Tibial artery (tissue), 4 donors: ENCODE measurements at regions not wholly inside any gene's neighbourhood (a gene's known extent, or its start where the extent isn't known, plus 50 kb on each side); places are given as distances from the start of the nearest gene placed in this dataset.

Experiments
- DNase-seq, 2 donors: peaks; one replicate each; pipeline ENCODE4 v3.0.0-alpha.2; 2019
- H3K27ac ChIP-seq, 2 donors: fragments of 200-600 bp; sonication (generic) in 1 of 2; 1 replicate in 1 of 2; 2 replicates in 1 of 2; pipeline ENCODE4 v1.5.1; 2018 to 2019; ENCODE audit warnings: mild to moderate bottlenecking in 1 of 2
- H3K27me3 ChIP-seq, 2 donors: fragments of 200-600 bp; sonication (generic) in 1 of 2; one replicate each; pipeline versions ENCODE4 v1.5.1 to v1.6.0; 2016 to 2019
- H3K36me3 ChIP-seq, 3 donors: fragments of 200-600 bp; sonication (generic) in 2 of 3; one replicate each; pipeline ENCODE4 v1.5.1; 2016 to 2019; ENCODE audit warnings: mild to moderate bottlenecking in 2 of 3
- H3K4me1 ChIP-seq, 4 donors: fragments of 200-600 bp; sonication (generic) in 2 of 4; 1 replicate in 3 of 4; 2 replicates in 1 of 4; pipeline ENCODE4 v1.5.1; 2016 to 2019
- H3K4me3 ChIP-seq, 2 donors: fragments of 200-600 bp; sonication (generic) in 1 of 2; 1 replicate in 1 of 2; 2 replicates in 1 of 2; pipeline ENCODE4 v1.5.1; 2018 to 2019; ENCODE audit warnings: mild to moderate bottlenecking in 2 of 2
- H3K9me3 ChIP-seq, 3 donors: fragments of 200-600 bp; sonication (generic) in 1 of 3; one replicate each; pipeline ENCODE4 v1.5.1; 2016 to 2019
- intact Hi-C: fragments of 100-400 bp; cut with DNase I; formaldehyde crosslinking; loops from one replicate; pipeline ENCODE4 v1.15.0; 2023; ENCODE audit warnings: low total_unique reads
- TF ChIP-seq, protein P1 (sequence below), 2 experiments: fragments of 200-600 bp in 1 of 2; fragments of 450-650 bp in 1 of 2; IDR thresholded peaks; one replicate each; pipeline ENCODE4 v1.5.1; 2017 to 2019; ENCODE audit warnings: antibody characterized with exemption in 2 of 2, mild to moderate bottlenecking in 1 of 2, moderate library complexity in 1 of 2

- TF ChIP-seq, protein P1, sequence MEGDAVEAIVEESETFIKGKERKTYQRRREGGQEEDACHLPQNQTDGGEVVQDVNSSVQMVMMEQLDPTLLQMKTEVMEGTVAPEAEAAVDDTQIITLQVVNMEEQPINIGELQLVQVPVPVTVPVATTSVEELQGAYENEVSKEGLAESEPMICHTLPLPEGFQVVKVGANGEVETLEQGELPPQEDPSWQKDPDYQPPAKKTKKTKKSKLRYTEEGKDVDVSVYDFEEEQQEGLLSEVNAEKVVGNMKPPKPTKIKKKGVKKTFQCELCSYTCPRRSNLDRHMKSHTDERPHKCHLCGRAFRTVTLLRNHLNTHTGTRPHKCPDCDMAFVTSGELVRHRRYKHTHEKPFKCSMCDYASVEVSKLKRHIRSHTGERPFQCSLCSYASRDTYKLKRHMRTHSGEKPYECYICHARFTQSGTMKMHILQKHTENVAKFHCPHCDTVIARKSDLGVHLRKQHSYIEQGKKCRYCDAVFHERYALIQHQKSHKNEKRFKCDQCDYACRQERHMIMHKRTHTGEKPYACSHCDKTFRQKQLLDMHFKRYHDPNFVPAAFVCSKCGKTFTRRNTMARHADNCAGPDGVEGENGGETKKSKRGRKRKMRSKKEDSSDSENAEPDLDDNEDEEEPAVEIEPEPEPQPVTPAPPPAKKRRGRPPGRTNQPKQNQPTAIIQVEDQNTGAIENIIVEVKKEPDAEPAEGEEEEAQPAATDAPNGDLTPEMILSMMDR (IDR thresholded peaks at IDR 0.05), result no peak
- Histone ChIP-seq H3K9me3 (no peaks in the 10 kb centered on the region), H3K27me3 (no peaks in the 10 kb centered on the region), H3K27ac (no peak overlapping the region), H3K36me3 (no peaks in the 10 kb centered on the region), H3K4me1 (peaks cover 0 to 39% (median 7%) of the 10 kb centered on the region in 4 donors), H3K4me3 (no peak overlapping the region)
- no peak for DNase-seq
- intact Hi-C loops, result no loop called here
These were observed 87.9 kb upstream of the FLRT2 start for GRCh38 chr14:85441909-85442643.

- TF ChIP-seq, protein P1 (IDR thresholded peaks at IDR 0.05), result no peak
- no peaks in the 10 kb centered on the region for H3K27me3 ChIP-seq
- H3K4me3 ChIP-seq, result no peak overlapping the region
- peaks cover 0 to 39% (median 7%) of the 10 kb centered on the region in 4 donors for H3K4me1 ChIP-seq
- H3K27ac ChIP-seq, result no peak overlapping the region
- intact Hi-C loops, result no loop called here
- no peak for DNase-seq
- no peaks in the 10 kb centered on the region for H3K36me3 ChIP-seq
- H3K9me3 ChIP-seq, result no peaks in the 10 kb centered on the region
These were observed 86.9 kb upstream of the FLRT2 start for GRCh38 chr14:85442996-85443395.

DNA sequence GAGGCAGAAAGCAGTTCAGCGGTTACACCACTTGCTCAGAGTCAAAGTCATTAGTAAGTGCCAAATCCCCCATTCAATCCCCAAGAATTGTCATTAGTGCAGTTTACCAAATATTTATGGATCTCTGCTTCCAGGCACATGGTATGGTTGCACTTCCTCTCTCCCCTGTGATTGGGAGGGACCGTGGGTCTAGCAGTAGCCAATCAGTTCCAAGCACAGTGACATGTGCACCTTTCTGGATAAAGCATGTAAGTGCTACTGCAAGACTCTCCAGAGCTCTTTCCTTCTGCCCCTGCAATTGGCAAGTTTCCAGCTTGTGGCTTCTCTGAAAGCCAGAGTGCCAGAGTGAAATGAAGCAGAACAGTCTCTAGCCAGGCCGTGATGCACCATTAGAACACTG is 85.3 kb upstream of the FLRT2 start:
- Histone ChIP-seq H3K27me3 (no peaks in the 10 kb centered on the region), H3K27ac (no peak overlapping the region), H3K36me3 (no peaks in the 10 kb centered on the region), H3K4me1 (peaks cover 0 to 27% (median 7%) of the 10 kb centered on the region in 4 donors), H3K4me3 (no peak overlapping the region), H3K9me3 (no peaks in the 10 kb centered on the region)
- intact Hi-C loops, result no loop called here
- TF ChIP-seq, protein P1 (IDR thresholded peaks at IDR 0.05), result no peak
- DNase-seq, result no peak

- intact Hi-C loops, result no loop called here
- DNase-seq, result no peak
- Histone ChIP-seq H3K4me3 (no peak overlapping the region), H3K9me3 (no peaks in the 10 kb centered on the region), H3K4me1 (peaks cover 0 to 20% (median 6%) of the 10 kb centered on the region in 4 donors), H3K36me3 (no peaks in the 10 kb centered on the region), H3K27ac (no peak overlapping the region), H3K27me3 (no peaks in the 10 kb centered on the region)
- TF ChIP-seq, protein P1 (IDR thresholded peaks at IDR 0.05), result no peak
These were observed 84.7 kb upstream of the FLRT2 start for GRCh38 chr14:85445151-85445795.

DNA sequence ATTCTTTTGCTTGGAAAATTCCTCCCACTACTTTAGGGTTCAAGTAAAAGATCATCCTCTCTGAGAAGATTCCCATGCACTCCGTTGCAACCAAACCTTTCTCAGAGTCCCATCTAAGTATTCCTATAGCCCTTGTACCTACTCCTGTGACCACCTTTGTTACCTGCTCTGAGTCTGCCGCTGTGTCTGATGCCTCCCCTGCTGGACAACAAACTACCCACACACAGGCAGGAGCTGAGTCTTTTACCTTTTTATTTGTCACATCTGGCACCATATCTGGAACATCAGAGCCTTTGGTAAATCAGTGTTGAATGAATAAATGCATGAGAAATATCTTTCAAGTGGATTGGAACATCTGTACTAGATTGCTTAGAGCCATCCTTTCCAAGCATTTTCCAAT is 82.1 kb upstream of the FLRT2 start:
- DNase-seq, result no peak
- TF ChIP-seq, protein P1 (IDR thresholded peaks at IDR 0.05), result no peak
- no peaks in the 10 kb centered on the region for H3K9me3 ChIP-seq
- peaks cover 0 to 10% (median 0%) of the 10 kb centered on the region in 4 donors for H3K4me1 ChIP-seq
- H3K36me3 ChIP-seq, result no peaks in the 10 kb centered on the region
- intact Hi-C loops, result no loop called here
- no peak overlapping the region for H3K4me3 ChIP-seq
- H3K27me3 ChIP-seq, result no peaks in the 10 kb centered on the region
- no peak overlapping the region for H3K27ac ChIP-seq
